ENCODE measurements at regions not wholly inside any gene's neighbourhood (a gene's known extent, or its start where the extent isn't known, plus 50 kb on each side); places are given as distances from the start of the nearest gene placed in this dataset.

- DNase-seq: no peak
Measured at GRCh38 chrX:10021461-10022272, 54.5 kb downstream of the CLDN34 start.

- DNase-seq: no peak
Measured at GRCh38 chrX:10022273-10022541, 55.0 kb downstream of the CLDN34 start.

GRCh38 chrX:10022580-10023245, 55.6 kb downstream of the CLDN34 start:
- no peak for DNase-seq

- no peak for DNase-seq
Measured at GRCh38 chrX:10023821-10024220, 56.7 kb downstream of the CLDN34 start.

- no peak for DNase-seq
Measured at GRCh38 chrX:10025742-10026493, 58.8 kb downstream of the CLDN34 start.

GRCh38 chrX:10028283-10029104, 61.3 kb downstream of the CLDN34 start:
- no peak for DNase-seq

- no peak for DNase-seq
Measured at GRCh38 chrX:10030570-10030969, 63.4 kb downstream of the CLDN34 start.

GRCh38 chrX:10031746-10032145, 64.6 kb downstream of the CLDN34 start:
- DNase-seq: no peak

GRCh38 chrX:10032147-10032546, 65.0 kb downstream of the CLDN34 start:
- no peak for DNase-seq

- DNase-seq: no peak
Measured at GRCh38 chrX:10033375-10034007, 66.3 kb downstream of the CLDN34 start.

- DNase-seq: no peak
Measured at GRCh38 chrX:10034740-10035260, 67.6 kb downstream of the CLDN34 start.

GRCh38 chrX:10038585-10038984, 71.4 kb downstream of the CLDN34 start:
- no peak for DNase-seq

- DNase-seq: no peak
Measured at GRCh38 chrX:10039821-10040793, 72.9 kb downstream of the CLDN34 start.

GRCh38 chrX:10040961-10041360, 73.8 kb downstream of the CLDN34 start:
- no peak for DNase-seq

GRCh38 chrX:10041383-10041782, 74.2 kb downstream of the CLDN34 start:
- no peak for DNase-seq

GRCh38 chrX:10042055-10042454, 74.9 kb downstream of the CLDN34 start:
- DNase-seq: no peak

GRCh38 chrX:10043386-10043785, 76.2 kb downstream of the CLDN34 start:
- DNase-seq: no peak

GRCh38 chrX:10044021-10044420, 76.9 kb downstream of the CLDN34 start:
- DNase-seq: no peak

- DNase-seq: no peak
Measured at GRCh38 chrX:10045327-10046000, 78.3 kb downstream of the CLDN34 start.

GRCh38 chrX:10047133-10047532, 80.0 kb downstream of the CLDN34 start:
- no peak for DNase-seq

- DNase-seq: no peak
Measured at GRCh38 chrX:10047631-10048030, 80.5 kb downstream of the CLDN34 start.

All from CD4-positive, alpha-beta T cell treated with Interleukin-4 for 4 hours (primary cell).